ENCODE measurements at regions not wholly inside any gene's neighbourhood (a gene's known extent, or its start where the extent isn't known, plus 50 kb on each side); places are given as distances from the start of the nearest gene placed in this dataset.

DNA sequence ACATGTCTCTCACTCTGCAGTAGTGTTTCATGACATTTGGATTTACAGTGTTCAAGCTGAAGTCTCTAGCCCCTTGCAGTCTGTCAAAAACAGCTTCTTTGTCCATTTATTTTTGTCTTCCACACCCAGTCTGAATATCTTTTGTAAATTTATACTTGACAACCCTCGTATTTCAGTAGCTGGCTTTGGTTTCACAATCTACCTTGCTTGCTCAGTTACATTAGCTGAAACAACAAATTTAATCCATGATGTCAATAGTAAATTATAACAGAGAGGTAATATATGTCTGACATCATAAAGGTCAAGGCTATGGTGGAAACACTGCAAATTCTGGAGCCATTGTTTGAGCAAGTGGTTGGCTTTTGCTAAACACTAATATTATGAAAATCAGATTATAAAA, 328.7 kb downstream of the MTX2 start:
- intact Hi-C loops (cut with DNase I, micrococcal nuclease): no loop called here
- Mint-ChIP-seq H3K27me3 (peaks cover 21% of the 10 kb centered on the region), H3K9me3 (ENCODE audit: low read depth) (no peaks in the 10 kb centered on the region), H3K36me3 (ENCODE audit: low read depth) (no peaks in the 10 kb centered on the region), H3K4me1 (no peaks in the 10 kb centered on the region), H3K27ac (no peak overlapping the region), H3K4me3 (no peak overlapping the region)
- ATAC-seq (no peak), DNase-seq (no peak)
- POLR2A ChIA-PET: no interaction called here
- CTCF ChIA-PET: interaction anchor here (1.2 kb wide), 2 partner anchors 16 to 478 kb away, joined by 3 to 4 read pairs; no protein-coding TSS in a partner anchor

DNA sequence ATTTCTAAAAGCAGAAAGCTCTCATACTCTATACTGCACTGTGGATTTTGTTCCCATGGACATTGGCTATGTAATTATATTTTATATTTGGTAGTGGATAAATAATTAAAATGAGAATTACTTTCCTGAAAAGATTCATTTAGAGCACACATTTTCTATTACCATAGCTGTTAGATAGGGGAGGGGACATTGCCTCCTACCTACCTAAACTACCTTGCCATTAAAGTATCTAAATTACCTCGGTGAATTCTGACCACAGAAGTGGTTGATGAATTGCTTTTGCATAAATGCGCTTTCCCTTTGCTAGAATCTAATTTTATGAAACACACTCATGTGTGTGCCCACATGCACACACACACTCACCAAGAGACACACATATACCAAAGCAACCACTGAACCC, 329.1 kb downstream of the MTX2 start:
- CTCF ChIA-PET: interaction anchor here (1.2 to 1.4 kb wide), 3 partner anchors 12 to 478 kb away, joined by 3 to 4 read pairs (median 3); no protein-coding TSS in a partner anchor
- POLR2A ChIA-PET: no interaction called here

DNA sequence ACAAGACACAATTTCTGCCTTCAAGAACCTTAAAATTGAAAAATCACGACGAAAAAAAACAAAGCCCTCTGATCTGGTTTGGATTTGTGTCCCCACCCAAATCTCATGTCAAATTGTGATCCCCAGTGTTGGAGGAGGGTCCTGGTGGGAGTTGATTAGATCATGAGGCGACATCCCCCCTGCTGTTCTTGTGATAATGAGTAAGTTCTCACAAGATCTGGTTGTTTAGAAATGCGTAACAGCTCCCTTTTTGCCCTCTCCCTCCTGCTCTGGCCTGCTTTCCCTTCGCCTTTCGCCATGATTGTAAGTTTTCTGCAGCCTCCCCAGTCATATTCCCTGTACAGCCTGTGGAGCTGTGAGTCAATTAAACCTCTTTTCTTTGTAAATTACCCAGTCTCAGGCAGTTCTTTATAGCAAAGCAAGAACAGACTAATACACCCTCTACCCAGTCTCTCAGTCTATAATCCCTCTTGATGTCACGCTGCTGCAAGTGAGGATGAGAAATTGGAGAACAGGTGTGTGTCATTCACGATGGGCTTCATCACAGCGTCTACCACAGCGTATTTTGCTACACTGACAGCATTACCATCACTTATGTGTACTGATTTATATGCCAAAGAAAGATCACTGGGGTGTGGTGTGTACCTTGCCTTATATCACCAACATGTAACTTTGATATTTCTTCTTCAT, 330.7 kb downstream of the MTX2 start:
- no peak for DNase-seq
- no peak overlapping the region for H3K27ac Mint-ChIP-seq
- peaks cover 22% of the 10 kb centered on the region for H3K27me3 Mint-ChIP-seq
- no peaks in the 10 kb centered on the region for H3K9me3 Mint-ChIP-seq (ENCODE audit: low read depth)
- ATAC-seq: no peak
- no peak overlapping the region for H3K4me3 Mint-ChIP-seq
- no peaks in the 10 kb centered on the region for H3K36me3 Mint-ChIP-seq (ENCODE audit: low read depth)
- intact Hi-C loops (cut with DNase I, micrococcal nuclease): no loop called here
- CTCF ChIA-PET: interaction anchor here (1.4 kb wide), 1 partner anchor 14 kb away, joined by 3 read pairs; no protein-coding TSS in a partner anchor
- POLR2A ChIA-PET: no interaction called here
- H3K4me1 Mint-ChIP-seq: no peaks in the 10 kb centered on the region

More for the DNA sequence above, 329.1 kb downstream of the MTX2 start:
- Mint-ChIP-seq H3K4me1 (no peaks in the 10 kb centered on the region), H3K27ac (no peak overlapping the region), H3K9me3 (ENCODE audit: low read depth) (no peaks in the 10 kb centered on the region), H3K36me3 (ENCODE audit: low read depth) (no peaks in the 10 kb centered on the region), H3K27me3 (peaks cover 23% of the 10 kb centered on the region), H3K4me3 (no peak overlapping the region)
- ATAC-seq (no peak), DNase-seq (no peak)
- intact Hi-C loops (cut with DNase I, micrococcal nuclease): no loop called here

DNA sequence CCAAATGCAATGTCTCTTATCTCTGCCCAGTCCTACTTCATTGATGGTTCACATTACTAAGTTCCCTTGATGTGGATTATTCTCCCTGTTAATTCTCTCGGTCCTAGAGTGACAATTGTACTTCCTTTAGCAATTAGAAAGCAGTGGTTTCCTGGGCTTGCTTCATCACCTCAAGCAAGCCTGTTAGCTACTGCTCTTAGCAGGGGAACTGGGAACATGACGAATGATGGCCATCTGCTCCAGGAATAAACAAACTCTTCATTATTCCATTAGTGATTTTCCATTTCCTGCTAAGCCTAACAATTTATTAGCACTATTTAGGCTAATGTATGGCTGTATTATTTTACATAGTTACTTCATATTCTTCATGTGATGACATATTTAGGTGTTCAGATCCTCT, 331.8 kb downstream of the MTX2 start:
- no peaks in the 10 kb centered on the region for H3K36me3 Mint-ChIP-seq (ENCODE audit: low read depth)
- no peak for ATAC-seq
- intact Hi-C loops (cut with DNase I, micrococcal nuclease): no loop called here

GRCh38 chr2:176612036-176612435, 342.8 kb downstream of the MTX2 start:
- ATAC-seq (no peak), DNase-seq (no peak)
- no peak overlapping the region for H3K27ac Mint-ChIP-seq
- ChIA-PET CTCF (interaction anchor here (0.5 to 0.6 kb wide), 2 partner anchors 479 to 484 kb away, joined by 3 read pairs; no protein-coding TSS in a partner anchor), POLR2A (no interaction called here)
- no peak overlapping the region for H3K4me3 Mint-ChIP-seq
- intact Hi-C loops (cut with DNase I, micrococcal nuclease): no loop called here
- no peaks in the 10 kb centered on the region for H3K36me3 Mint-ChIP-seq (ENCODE audit: low read depth)
- H3K27me3 Mint-ChIP-seq: peaks cover 25% of the 10 kb centered on the region
- no peaks in the 10 kb centered on the region for H3K4me1 Mint-ChIP-seq
- H3K9me3 Mint-ChIP-seq (ENCODE audit: low read depth): no peaks in the 10 kb centered on the region

More for the DNA sequence above, 331.8 kb downstream of the MTX2 start:
- Mint-ChIP-seq H3K4me3 (no peak overlapping the region), H3K4me1 (no peaks in the 10 kb centered on the region), H3K27ac (no peak overlapping the region), H3K27me3 (peaks cover 21% of the 10 kb centered on the region), H3K9me3 (ENCODE audit: low read depth) (no peaks in the 10 kb centered on the region)
- no peak for DNase-seq
- ChIA-PET POLR2A (no interaction called here), CTCF (no interaction called here)

DNA sequence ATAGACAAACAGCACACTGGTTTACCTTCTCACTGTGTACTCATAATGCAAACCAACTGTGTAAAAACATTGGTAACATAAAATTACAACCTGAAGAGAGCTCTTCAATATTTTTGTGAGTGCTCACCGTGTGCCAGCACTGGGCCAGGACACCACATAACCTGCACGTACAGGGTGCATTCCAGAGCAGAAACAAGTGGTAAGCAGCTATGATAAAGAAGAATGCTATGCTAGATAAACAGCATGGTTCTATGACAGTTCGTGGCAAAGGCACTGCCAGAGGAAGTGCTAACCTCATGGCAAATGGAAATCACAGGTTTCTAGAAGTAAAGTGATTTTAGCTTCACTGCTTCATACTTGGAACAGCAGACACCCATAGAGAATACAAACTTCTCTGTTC, 343.5 kb downstream of the MTX2 start:
- H3K9me3 Mint-ChIP-seq (ENCODE audit: low read depth): no peaks in the 10 kb centered on the region
- H3K4me3 Mint-ChIP-seq: no peak overlapping the region
- no peaks in the 10 kb centered on the region for H3K4me1 Mint-ChIP-seq
- ChIA-PET CTCF (interaction anchor here (0.5 kb wide), 1 partner anchor 480 kb away, joined by 3 read pairs; no protein-coding TSS in a partner anchor), POLR2A (no interaction called here)
- intact Hi-C loops (cut with DNase I, micrococcal nuclease): no loop called here
- no peak for DNase-seq
- peaks cover 25% of the 10 kb centered on the region for H3K27me3 Mint-ChIP-seq
- no peaks in the 10 kb centered on the region for H3K36me3 Mint-ChIP-seq (ENCODE audit: low read depth)
- no peak for ATAC-seq
- H3K27ac Mint-ChIP-seq: no peak overlapping the region

- intact Hi-C loops (cut with DNase I, micrococcal nuclease): no loop called here
- ChIA-PET POLR2A (no interaction called here), CTCF (no interaction called here)
These were observed 344.2 kb downstream of the MTX2 start for GRCh38 chr2:176613323-176613987.

GRCh38 chr2:176614049-176614448, 344.8 kb downstream of the MTX2 start:
- H3K36me3 Mint-ChIP-seq (ENCODE audit: low read depth): no peaks in the 10 kb centered on the region
- DNase-seq: no peak
- no peaks in the 10 kb centered on the region for H3K9me3 Mint-ChIP-seq (ENCODE audit: low read depth)
- H3K27me3 Mint-ChIP-seq: peaks cover 29% of the 10 kb centered on the region
- no peaks in the 10 kb centered on the region for H3K4me1 Mint-ChIP-seq
- ChIA-PET POLR2A (no interaction called here), CTCF (interaction anchor here (0.5 kb wide), 1 partner anchor 1191 kb away, joined by 3 read pairs; no protein-coding TSS in a partner anchor)
- no peak for ATAC-seq
- intact Hi-C loops (cut with DNase I, micrococcal nuclease): no loop called here
- no peak overlapping the region for H3K27ac Mint-ChIP-seq
- H3K4me3 Mint-ChIP-seq: no peak overlapping the region

More at GRCh38 chr2:176613323-176613987, 344.2 kb downstream of the MTX2 start:
- Mint-ChIP-seq H3K36me3 (ENCODE audit: low read depth) (no peaks in the 10 kb centered on the region), H3K4me3 (no peak overlapping the region), H3K27ac (no peak overlapping the region), H3K4me1 (no peaks in the 10 kb centered on the region), H3K9me3 (ENCODE audit: low read depth) (no peaks in the 10 kb centered on the region), H3K27me3 (peaks cover 26% of the 10 kb centered on the region)
- no peak for DNase-seq
- no peak for ATAC-seq

- no peaks in the 10 kb centered on the region for H3K36me3 Mint-ChIP-seq (ENCODE audit: low read depth)
- intact Hi-C loops (cut with DNase I, micrococcal nuclease): no loop called here
These were observed 345.7 kb downstream of the MTX2 start for GRCh38 chr2:176614930-176615329.

GRCh38 chr2:176619504-176619903, 350.3 kb downstream of the MTX2 start:
- intact Hi-C loops (cut with DNase I, micrococcal nuclease): no loop called here
- H3K4me3 Mint-ChIP-seq: no peak overlapping the region
- ChIA-PET CTCF (interaction anchor here (0.6 to 1.6 kb wide), 4 partner anchors 17 to 529 kb away, joined by 3 to 4 read pairs (median 4); no protein-coding TSS in a partner anchor), POLR2A (no interaction called here)
- H3K27ac Mint-ChIP-seq: no peak overlapping the region
- peaks cover 47% of the 10 kb centered on the region for H3K27me3 Mint-ChIP-seq
- H3K4me1 Mint-ChIP-seq: no peaks in the 10 kb centered on the region
- ATAC-seq (no peak), DNase-seq (no peak)
- no peaks in the 10 kb centered on the region for H3K36me3 Mint-ChIP-seq (ENCODE audit: low read depth)
- no peaks in the 10 kb centered on the region for H3K9me3 Mint-ChIP-seq (ENCODE audit: low read depth)

More at GRCh38 chr2:176614930-176615329, 345.7 kb downstream of the MTX2 start:
- Mint-ChIP-seq H3K4me3 (no peak overlapping the region), H3K9me3 (ENCODE audit: low read depth) (no peaks in the 10 kb centered on the region), H3K4me1 (no peaks in the 10 kb centered on the region), H3K27ac (no peak overlapping the region), H3K27me3 (peaks cover 34% of the 10 kb centered on the region)
- ATAC-seq: no peak
- ChIA-PET CTCF (no interaction called here), POLR2A (no interaction called here)
- no peak for DNase-seq

DNA sequence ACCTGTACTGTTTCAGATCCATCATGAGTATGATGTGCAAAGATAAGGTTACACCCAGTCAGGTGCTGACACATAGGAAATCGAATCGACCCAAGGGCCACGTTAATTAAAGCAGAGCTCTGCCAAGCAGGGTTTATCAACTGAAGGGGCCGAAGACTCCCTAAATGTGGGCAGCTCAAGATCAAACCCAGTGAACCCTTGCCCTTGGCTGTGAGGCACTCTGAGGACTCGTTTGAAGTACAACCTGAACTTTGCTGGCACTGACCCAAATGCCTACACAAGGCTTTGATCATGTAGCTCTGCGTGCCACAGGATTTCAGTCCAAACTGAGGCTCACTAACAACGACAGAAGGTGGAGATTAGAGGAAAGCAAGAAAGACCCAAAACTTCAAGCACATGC, 352.1 kb downstream of the MTX2 start:
- no peak for ATAC-seq
- no peak for DNase-seq
- Mint-ChIP-seq H3K36me3 (ENCODE audit: low read depth) (no peaks in the 10 kb centered on the region), H3K4me3 (no peak overlapping the region), H3K27ac (no peak overlapping the region), H3K4me1 (no peaks in the 10 kb centered on the region), H3K9me3 (ENCODE audit: low read depth) (no peaks in the 10 kb centered on the region), H3K27me3 (peaks cover 48% of the 10 kb centered on the region)
- ChIA-PET POLR2A (no interaction called here), CTCF (no interaction called here)
- intact Hi-C loops (cut with DNase I, micrococcal nuclease): no loop called here

DNA sequence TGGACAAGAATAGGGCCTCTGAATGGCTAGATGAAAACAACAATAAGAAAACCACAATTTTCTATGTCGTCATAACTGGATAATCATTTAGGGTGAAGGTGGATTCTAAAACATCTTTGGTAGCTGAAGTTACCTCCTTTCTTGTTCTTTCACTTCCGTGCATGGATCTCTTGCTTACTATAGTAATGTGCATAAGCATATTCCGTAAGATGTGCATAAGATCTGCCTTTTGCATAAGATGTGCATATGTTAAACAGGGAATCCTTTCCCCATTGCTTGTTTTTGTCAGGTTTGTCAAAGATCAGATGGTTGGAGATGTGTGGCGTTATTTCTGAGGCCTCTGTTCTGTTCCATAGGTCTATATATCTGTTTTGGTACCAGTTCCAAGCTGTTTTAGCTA, 353.6 kb downstream of the MTX2 start:
- H3K9me3 Mint-ChIP-seq (ENCODE audit: low read depth): no peaks in the 10 kb centered on the region
- intact Hi-C loops (cut with DNase I, micrococcal nuclease): no loop called here
- no peak for DNase-seq
- ATAC-seq: no peak
- H3K4me1 Mint-ChIP-seq: no peaks in the 10 kb centered on the region
- no peak overlapping the region for H3K27ac Mint-ChIP-seq
- ChIA-PET POLR2A (no interaction called here), CTCF (no interaction called here)
- peaks cover 51% of the 10 kb centered on the region for H3K27me3 Mint-ChIP-seq
- H3K4me3 Mint-ChIP-seq: no peak overlapping the region
- H3K36me3 Mint-ChIP-seq (ENCODE audit: low read depth): no peaks in the 10 kb centered on the region

Data from activated CD4-positive, alpha-beta T cell treated with anti-CD3 and anti-CD28 coated beads for 36 hours (primary cell).